ENCODE measurements at regions not wholly inside any gene's neighbourhood (a gene's known extent, or its start where the extent isn't known, plus 50 kb on each side); places are given as distances from the start of the nearest gene placed in this dataset.

- TF ChIP-seq PRDM4 (tag by site-specific recombination; IDR thresholded peaks at IDR 0.05) (no peak), GLIS2 (tag by site-specific recombination; IDR thresholded peaks at IDR 0.05) (no peak), ZNF623 (tag by site-specific recombination; IDR thresholded peaks at IDR 0.05) (no peak), ZNF148 (tag by site-specific recombination; IDR thresholded peaks at IDR 0.05; ENCODE audit: borderline replicate concordance) (no peak), SP2 (tag by site-specific recombination; IDR thresholded peaks at IDR 0.05) (no peak), ZNF132 (tag by site-specific recombination; IDR thresholded peaks at IDR 0.05; ENCODE audit: borderline replicate concordance) (no peak), ZNF394 (tag by site-specific recombination; IDR thresholded peaks at IDR 0.05; ENCODE audit: borderline replicate concordance) (no peak), TRIM28 (IDR thresholded peaks at IDR 0.05; ENCODE audit: borderline replicate concordance, low read length) (no peak), ZXDB (tag by site-specific recombination; IDR thresholded peaks at IDR 0.05) (no peak), ZNF335 (tag by site-specific recombination; conservative IDR thresholded peaks at IDR 0.05) (no peak), ZNF830 (tag by site-specific recombination; IDR thresholded peaks at IDR 0.05; ENCODE audit: low read depth) (no peak), GLIS1 (tag by site-specific recombination; IDR thresholded peaks at IDR 0.05) (no peak), ZNF555 (tag by site-specific recombination; conservative IDR thresholded peaks at IDR 0.05) (no peak), ZNF214 (tag by site-specific recombination; IDR thresholded peaks at IDR 0.05; ENCODE audit: borderline replicate concordance) (no peak), WT1 (tag by site-specific recombination; IDR thresholded peaks at IDR 0.05) (no peak), ZNF76 (tag by site-specific recombination; IDR thresholded peaks at IDR 0.05; ENCODE audit: borderline replicate concordance, low read depth) (no peak), KLF1 (tag by site-specific recombination; IDR thresholded peaks at IDR 0.05) (no peak), ZNF248 (tag by site-specific recombination; IDR thresholded peaks at IDR 0.05) (no peak), KLF9 (tag by site-specific recombination; IDR thresholded peaks at IDR 0.05; ENCODE audit: low read depth) (no peak)
- TF ChIP-seq, protein P1, sequence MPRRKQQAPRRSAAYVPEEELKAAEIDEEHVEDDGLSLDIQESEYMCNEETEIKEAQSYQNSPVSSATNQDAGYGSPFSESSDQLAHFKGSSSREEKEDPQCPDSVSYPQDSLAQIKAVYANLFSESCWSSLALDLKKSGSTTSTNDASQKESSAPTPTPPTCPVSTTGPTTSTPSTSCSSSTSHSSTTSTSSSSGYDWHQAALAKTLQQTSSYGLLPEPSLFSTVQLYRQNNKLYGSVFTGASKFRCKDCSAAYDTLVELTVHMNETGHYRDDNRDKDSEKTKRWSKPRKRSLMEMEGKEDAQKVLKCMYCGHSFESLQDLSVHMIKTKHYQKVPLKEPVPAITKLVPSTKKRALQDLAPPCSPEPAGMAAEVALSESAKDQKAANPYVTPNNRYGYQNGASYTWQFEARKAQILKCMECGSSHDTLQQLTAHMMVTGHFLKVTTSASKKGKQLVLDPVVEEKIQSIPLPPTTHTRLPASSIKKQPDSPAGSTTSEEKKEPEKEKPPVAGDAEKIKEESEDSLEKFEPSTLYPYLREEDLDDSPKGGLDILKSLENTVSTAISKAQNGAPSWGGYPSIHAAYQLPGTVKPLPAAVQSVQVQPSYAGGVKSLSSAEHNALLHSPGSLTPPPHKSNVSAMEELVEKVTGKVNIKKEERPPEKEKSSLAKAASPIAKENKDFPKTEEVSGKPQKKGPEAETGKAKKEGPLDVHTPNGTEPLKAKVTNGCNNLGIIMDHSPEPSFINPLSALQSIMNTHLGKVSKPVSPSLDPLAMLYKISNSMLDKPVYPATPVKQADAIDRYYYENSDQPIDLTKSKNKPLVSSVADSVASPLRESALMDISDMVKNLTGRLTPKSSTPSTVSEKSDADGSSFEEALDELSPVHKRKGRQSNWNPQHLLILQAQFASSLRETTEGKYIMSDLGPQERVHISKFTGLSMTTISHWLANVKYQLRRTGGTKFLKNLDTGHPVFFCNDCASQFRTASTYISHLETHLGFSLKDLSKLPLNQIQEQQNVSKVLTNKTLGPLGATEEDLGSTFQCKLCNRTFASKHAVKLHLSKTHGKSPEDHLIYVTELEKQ (tag by site-specific recombination; IDR thresholded peaks at IDR 0.05; ENCODE audit: borderline replicate concordance), result no peak
- H3K36me3 ChIP-seq (ENCODE audit: control insufficient read depth in 2 of 2, insufficient read depth in 1 of 2, low read length in 2 of 2), result no peaks in the 10 kb centered on the region
- no peak overlapping the region for H3K27ac ChIP-seq (ENCODE audit: extremely low read depth, low read depth, low read length)
- H3K4me1 ChIP-seq (ENCODE audit: control insufficient read depth, insufficient read depth, low read length), result no peaks in the 10 kb centered on the region
- ChIA-PET CTCF (no interaction called here), POLR2A (no interaction called here)
- H3K4me3 ChIP-seq (ENCODE audit: low read depth, low read length), result no peak overlapping the region
- no peaks in the 10 kb centered on the region for H3K9me3 ChIP-seq (ENCODE audit: control insufficient read depth, insufficient read depth, low read depth, low read length)
These were observed 1972.2 kb downstream of the OLFM4 start for GRCh38 chr13:55000844-55001243.
